ENCODE measurements at regions not wholly inside any gene's neighbourhood (a gene's known extent, or its start where the extent isn't known, plus 50 kb on each side); places are given as distances from the start of the nearest gene placed in this dataset.

GRCh38 chr18:30352551-30353168 is 689.9 kb downstream of the DSC3 start:
- no peak for DNase-seq (ENCODE audit: low read depth in 2 of 2)

DNA sequence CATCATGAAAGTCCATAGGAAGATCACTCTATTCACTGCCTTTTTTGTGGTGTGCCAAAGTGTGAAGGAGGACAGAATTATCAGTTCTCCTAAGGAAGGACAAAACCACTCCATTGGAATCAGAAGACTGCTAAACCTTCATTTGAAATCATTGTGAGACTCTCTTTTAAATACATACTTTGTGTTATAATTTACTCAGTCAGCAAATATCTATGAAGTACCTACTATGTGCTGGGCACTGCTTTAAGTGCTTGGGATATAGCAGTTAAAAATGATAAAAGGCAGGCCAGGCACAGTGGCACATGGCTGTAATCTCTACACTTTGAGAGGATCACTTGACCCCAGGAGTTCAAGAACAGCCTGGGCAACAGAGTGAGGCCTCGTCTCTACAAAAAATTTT is 692.3 kb downstream of the DSC3 start:
- DNase-seq (ENCODE audit: low read depth in 2 of 2), result no peak

DNA sequence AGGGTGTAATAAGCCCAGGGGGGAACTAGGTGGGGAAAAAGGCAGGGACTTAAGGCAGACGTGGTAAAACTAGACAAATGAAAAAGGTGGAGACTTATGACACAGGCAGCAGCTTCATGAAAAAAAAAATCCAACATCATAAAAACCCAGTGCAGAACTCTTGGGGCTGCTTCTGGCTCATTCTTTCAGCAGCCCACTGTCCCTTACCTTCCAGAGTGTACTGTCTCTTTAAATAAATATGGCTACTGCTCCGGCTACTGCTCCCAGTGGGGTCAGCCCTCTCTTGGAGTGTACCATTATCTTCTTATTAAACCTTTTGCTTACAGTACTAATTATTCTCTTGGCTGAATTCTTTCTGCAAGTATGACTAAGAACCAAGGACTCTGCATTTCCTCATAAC is 699.5 kb downstream of the DSC3 start:
- no peak for DNase-seq (ENCODE audit: low read depth in 2 of 2)

DNA sequence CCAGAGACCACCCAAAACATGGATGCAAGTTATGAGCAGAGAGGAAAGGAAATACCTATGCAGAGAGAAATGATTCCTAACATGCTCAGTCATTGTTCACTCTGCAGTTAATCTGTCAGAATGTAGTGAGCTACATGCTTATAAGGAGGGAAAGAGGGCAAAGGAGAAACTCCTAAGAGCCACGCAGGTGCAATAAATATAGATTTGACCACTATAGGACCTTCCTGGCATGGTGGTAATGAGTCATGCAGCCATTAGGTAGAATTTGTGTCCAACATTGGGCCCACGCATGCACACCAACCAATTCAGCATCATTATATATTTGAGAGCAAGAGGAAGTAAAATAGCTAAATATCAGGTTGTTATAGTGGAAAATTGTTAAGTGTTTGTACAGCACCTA is 699.9 kb downstream of the DSC3 start:
- no peak for DNase-seq (ENCODE audit: low read depth in 2 of 2)

DNA sequence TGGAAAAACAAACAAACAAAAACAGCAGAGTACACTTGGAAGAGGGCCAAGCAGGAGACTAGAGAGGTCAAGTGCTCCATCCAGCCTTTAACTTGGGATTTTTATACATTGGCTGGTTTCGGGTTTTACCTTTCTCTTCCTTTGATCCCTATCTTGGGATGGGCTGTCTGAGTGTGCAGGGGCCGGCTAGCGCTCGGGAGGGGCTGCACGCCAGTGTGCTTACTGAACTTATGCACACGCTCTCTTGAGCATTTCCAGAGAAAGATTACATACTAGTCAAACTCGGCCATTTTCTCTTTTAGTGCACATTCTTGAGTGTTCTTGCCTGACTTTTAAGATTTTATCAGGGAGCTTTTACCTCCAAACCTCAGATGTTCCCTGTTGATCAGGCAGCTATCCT is 707.8 kb downstream of the DSC3 start:
- DNase-seq (ENCODE audit: low read depth in 2 of 2), result no peak

- no peak for DNase-seq (ENCODE audit: low read depth in 2 of 2)
These were observed 709.2 kb downstream of the DSC3 start for GRCh38 chr18:30333310-30333709.

- DNase-seq (ENCODE audit: low read depth in 2 of 2), result no peak
These were observed 713.7 kb downstream of the DSC3 start for GRCh38 chr18:30328839-30329238.

DNA sequence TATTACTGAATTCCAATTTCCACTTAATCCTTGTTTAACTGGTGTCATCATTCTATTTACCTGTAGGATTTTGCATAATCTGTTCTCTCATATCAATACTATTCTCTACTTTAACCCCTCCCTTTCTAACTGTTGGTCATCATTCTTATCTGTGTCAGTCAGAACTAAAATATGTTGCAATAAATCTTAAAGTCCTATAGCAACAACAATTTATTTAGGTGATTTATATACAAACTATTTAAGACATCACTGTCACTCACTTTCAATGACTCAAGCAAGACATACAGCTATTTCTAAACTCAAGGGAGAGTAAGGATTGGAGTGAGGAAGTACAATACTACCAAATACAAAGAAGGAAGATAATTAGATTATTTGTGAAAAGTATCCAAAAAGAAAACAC is 740.4 kb downstream of the DSC3 start:
- DNase-seq (ENCODE audit: low read depth in 2 of 2), result no peak

- no peak for DNase-seq (ENCODE audit: low read depth in 2 of 2)
These were observed 743.8 kb downstream of the DSC3 start for GRCh38 chr18:30298769-30299168.

DNA sequence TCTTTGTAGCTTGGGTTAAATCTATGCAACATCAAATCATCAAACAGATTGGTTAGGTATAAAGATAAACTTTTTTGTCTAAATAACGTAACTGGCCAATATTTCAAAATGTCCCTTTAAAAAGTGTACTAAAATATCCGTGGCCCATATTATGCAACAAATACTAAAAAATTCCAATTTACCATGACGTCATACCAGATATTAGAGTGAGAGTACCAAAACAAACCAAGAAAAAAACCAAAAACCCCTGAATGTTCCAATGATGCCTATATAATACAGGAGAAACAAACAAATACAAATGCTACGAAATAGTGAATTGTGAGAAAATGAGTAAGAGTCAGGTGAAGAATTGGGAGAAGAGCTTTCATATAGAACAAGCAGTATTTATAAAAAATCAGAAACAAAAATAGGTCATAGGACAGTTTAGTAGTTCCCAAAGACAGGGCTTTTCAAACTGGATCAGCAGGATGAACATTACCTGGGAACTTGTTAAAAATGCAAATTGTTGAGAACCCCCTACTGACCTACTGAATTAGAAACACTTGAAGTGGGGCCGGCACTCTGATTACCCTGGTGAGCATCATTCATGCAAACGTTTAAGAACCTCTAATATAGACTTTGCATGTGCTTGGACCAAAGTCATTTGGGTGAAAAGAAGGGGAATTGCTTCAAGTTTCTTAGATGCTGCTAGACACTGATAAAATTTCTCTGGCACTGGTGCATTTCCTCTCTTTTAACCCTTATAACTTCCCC is 753.7 kb downstream of the DSC3 start:
- DNase-seq (ENCODE audit: low read depth in 2 of 2), result no peak

DNA sequence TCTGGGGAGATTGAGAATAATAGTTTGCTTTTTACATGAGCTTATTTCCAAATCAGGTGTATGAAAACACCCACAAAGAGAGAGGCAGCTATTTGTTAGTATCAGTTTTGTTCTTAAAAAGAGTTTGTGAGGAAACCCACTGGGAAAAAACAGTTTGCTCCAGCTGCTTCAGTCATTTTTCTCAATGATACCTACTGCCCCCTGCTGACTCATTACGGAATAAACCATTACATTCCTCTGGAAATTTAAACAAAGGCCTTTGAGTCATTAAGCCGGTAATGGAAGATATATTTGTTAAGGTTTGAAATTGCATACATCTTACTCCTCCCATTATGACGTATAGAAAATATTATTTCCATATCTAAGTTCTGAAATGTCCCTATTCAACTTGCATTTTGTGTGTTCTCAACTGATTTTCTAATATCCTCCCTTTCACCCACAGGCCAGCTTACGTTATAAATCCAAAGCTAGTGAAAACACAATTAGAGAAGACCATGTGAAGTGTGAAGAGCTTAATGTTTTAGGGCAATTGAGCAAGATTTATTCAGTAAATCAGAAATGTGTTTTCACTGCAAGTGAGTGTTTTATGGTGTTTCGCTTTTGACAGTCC is 761.6 kb downstream of the DSC3 start:
- peak; percentile 20 to 28 for DNase-seq (ENCODE audit: low read depth in 2 of 2)

- DNase-seq (ENCODE audit: low read depth in 2 of 2), result no peak
These were observed 762.4 kb downstream of the DSC3 start for GRCh38 chr18:30280186-30280585.

DNA sequence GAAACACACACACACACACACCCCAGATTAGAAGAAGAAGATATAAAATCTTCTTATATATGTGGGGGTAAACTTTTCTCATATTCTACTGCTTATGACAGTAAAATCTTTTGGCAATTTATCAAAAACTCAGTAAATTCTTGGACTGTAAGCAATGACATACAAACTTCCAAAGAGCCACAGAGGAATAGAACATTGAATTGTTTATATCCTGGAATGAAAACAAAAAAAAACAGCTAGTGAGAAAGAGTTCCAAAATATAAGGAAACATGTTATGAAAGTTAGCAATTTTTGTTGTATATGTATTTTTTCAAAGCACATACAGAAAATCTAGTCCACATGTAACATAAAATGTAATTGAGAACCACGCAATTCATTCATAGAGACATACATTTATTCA is 764.9 kb downstream of the DSC3 start:
- DNase-seq (ENCODE audit: low read depth in 2 of 2), result no peak

DNA sequence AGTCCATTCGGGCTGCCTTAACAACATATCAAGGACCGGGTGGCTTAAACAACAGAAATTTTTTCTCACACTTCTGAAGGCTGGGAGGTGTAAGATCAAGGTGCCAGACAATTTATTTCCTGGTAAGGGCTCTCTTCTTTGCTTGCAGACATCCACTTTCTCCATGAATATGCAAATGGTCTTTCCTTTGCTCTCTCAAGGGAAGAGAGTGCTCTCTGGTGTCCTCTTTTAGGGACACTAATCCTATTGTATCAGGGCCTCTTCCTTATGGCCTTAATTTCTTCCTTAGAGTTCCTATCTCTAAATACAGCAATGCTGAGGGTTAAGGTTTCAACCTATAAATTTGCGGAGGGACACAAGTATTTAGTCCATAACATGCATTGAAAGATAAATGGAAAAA is 770.8 kb downstream of the DSC3 start:
- DNase-seq (ENCODE audit: low read depth in 2 of 2), result no peak

- DNase-seq (ENCODE audit: low read depth in 2 of 2), result no peak
These were observed 777.4 kb downstream of the DSC3 start for GRCh38 chr18:30265190-30265589.

- no peak for DNase-seq (ENCODE audit: low read depth in 2 of 2)
These were observed 788.2 kb downstream of the DSC3 start for GRCh38 chr18:30254331-30254730.

DNA sequence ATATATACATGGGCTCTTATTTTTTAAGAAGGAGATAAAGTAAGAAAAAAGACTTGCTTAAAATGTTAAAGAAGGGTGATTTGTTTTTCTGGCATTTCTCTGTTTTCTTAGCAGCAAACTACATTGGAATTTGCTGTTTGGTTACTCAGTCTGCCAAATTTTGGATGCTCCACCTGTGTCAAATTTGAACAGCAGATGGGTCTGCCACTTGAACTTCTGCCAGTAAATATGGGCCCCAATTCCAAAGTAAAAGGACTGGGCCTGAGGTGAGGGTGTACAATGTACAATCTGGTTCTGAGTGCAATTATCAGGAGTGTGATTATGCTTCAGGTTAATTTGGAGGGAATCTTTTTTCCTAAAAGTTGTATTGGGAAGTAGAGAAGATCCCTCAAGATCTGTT is 794.5 kb downstream of the DSC3 start:
- DNase-seq (ENCODE audit: low read depth in 2 of 2), result no peak

GRCh38 chr18:30245766-30246455 is 796.6 kb downstream of the DSC3 start:
- no peak for DNase-seq (ENCODE audit: low read depth in 2 of 2)

- no peak for DNase-seq (ENCODE audit: low read depth in 2 of 2)
These were observed 807.8 kb downstream of the DSC3 start for GRCh38 chr18:30234755-30235154.

DNA sequence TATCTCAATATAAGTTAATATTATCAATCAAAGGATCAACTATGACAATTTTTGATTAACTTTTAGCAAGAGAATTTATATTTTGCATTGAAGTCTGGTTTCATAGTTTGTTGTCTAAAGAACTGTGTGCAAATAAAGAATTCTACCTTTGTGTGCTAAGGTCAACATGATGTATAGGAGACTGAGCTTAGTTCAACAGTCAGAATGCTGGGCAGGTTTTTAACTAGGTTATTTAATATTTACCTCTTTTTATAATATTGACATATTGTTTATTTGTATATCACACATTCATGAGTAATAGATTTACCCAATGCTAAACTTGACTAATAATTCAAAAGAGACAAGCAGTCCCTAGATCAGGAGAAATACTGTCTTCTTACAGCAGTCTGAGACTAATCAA is 831.4 kb downstream of the DSC3 start:
- no peak for DNase-seq (ENCODE audit: low read depth in 2 of 2)

GRCh38 chr18:30208546-30208945 is 834.0 kb downstream of the DSC3 start:
- no peak for DNase-seq (ENCODE audit: low read depth in 2 of 2)

- DNase-seq (ENCODE audit: low read depth in 2 of 2), result no peak
These were observed 850.3 kb downstream of the DSC3 start for GRCh38 chr18:30192216-30192615.

DNA sequence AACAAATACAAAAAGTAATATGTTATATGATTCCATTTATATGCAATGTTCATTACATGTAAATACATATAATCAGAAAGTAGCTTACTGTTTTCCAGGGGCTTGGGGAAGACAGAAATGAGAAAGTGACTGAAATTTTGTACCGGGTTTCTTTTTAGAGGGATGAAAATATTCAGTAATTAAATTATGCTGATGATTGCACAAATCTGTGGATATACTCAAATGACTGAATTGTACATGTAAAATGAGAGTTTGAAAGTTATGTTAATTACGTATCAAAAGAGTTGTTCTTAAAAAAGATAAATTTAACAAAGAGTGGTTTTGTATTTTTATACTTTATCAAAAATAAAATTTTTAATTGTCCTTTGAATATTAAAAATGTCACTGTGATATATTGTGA is 856.3 kb downstream of the DSC3 start:
- no peak for DNase-seq (ENCODE audit: low read depth in 2 of 2)
